HG02571 (cell line): ENCODE measurements at regions not wholly inside any gene's neighbourhood (a gene's known extent, or its start where the extent isn't known, plus 50 kb on each side); places are given as distances from the start of the nearest gene placed in this dataset.

Experiments
- ATAC-seq: cut with Tn5 transposase; IDR thresholded peaks from one replicate; pipeline ENCODE4 v1.9.1; 2021; ENCODE audit warnings: mild to moderate bottlenecking, moderate library complexity; ENCODE audit not compliant: unreplicated experiment

GRCh38 chr5:93886917-93887361, 145.5 kb upstream of the POU5F2 start:
- ATAC-seq = no peak

GRCh38 chr5:93886098-93886806, 144.9 kb upstream of the POU5F2 start:
- no peak for ATAC-seq

GRCh38 chr5:93884254-93884653, 142.9 kb upstream of the POU5F2 start:
- no peak for ATAC-seq

GRCh38 chr5:93883459-93883858, 142.1 kb upstream of the POU5F2 start:
- no peak for ATAC-seq

- no peak for ATAC-seq
Measured at GRCh38 chr5:93875693-93876092, 134.3 kb upstream of the POU5F2 start.

- ATAC-seq = peak; percentile 74
Measured at GRCh38 chr5:93874491-93874890, 133.1 kb upstream of the POU5F2 start.

- ATAC-seq = peak; percentile 77
Measured at GRCh38 chr5:93874080-93874479, 132.7 kb upstream of the POU5F2 start.

GRCh38 chr5:93873211-93873736, 131.9 kb upstream of the POU5F2 start:
- ATAC-seq = no peak

- no peak for ATAC-seq
Measured at GRCh38 chr5:93870649-93871048, 129.2 kb upstream of the POU5F2 start.

GRCh38 chr5:93868851-93869250, 127.5 kb upstream of the POU5F2 start:
- no peak for ATAC-seq

- no peak for ATAC-seq
Measured at GRCh38 chr5:93850311-93850710, 108.9 kb upstream of the POU5F2 start.

GRCh38 chr5:93845376-93845775, 104.0 kb upstream of the POU5F2 start:
- ATAC-seq = no peak

GRCh38 chr5:93831449-93831848, 90.0 kb upstream of the POU5F2 start:
- ATAC-seq = no peak

- ATAC-seq = no peak
Measured at GRCh38 chr5:93830893-93831292, 89.5 kb upstream of the POU5F2 start.

- no peak for ATAC-seq
Measured at GRCh38 chr5:93829346-93829745, 87.9 kb upstream of the POU5F2 start.

- ATAC-seq = no peak
Measured at GRCh38 chr5:93821891-93822415, 80.6 kb upstream of the POU5F2 start.

GRCh38 chr5:93819668-93820067, 78.3 kb upstream of the POU5F2 start:
- ATAC-seq = no peak

GRCh38 chr5:93810780-93811179, 69.4 kb upstream of the POU5F2 start:
- no peak for ATAC-seq

GRCh38 chr5:93809430-93809829, 68.0 kb upstream of the POU5F2 start:
- ATAC-seq = no peak

GRCh38 chr5:93807846-93808245, 66.4 kb upstream of the POU5F2 start:
- ATAC-seq = no peak

GRCh38 chr5:93805616-93806379, 64.4 kb upstream of the POU5F2 start:
- ATAC-seq = no peak
